IMR-90 (cell line): ENCODE measurements at regions not wholly inside any gene's neighbourhood (a gene's known extent, or its start where the extent isn't known, plus 50 kb on each side); places are given as distances from the start of the nearest gene placed in this dataset.
A peak's percentile ranks its signal among the peaks of the same experiment; 100 is the strongest.

Experiments used
- ATAC-seq: fragments of 200-7000 bp; cut with Tn5 transposase; 2 replicates; pipeline ENCODE4 v1.9.1; 2020; ENCODE audit warnings: low read depth, mild to moderate bottlenecking, moderate library complexity
- BruUV-seq: library from RNA; stranded (reverse); fragments of 400-500 nt; replicated peaks from 2 replicates; lab custom pipeline; 2021; lab: Mats Ljungman, UMichigan
- CTCF ChIA-PET: fragments of 300-600 bp; formaldehyde crosslinking; extraction: SDS; loops from one replicate; lab custom pipeline; 2021; ENCODE audit warnings: antibody characterized with exemption; lab: Yijun Ruan, JAX
- POLR2A ChIA-PET: fragments of 300-600 bp; sonication (Branson Sonifier 250); formaldehyde crosslinking; loops from one replicate; lab custom pipeline; 2022; ENCODE audit warnings: antibody characterized with exemption; ENCODE audit not compliant: unreplicated experiment; lab: Charles Lee
- DNase-seq: peaks from one replicate; pipeline ENCODE4 v3.0.0; 2013
- H2AFZ ChIP-seq: replicated peaks from 2 replicates; pipeline ENCODE3; 2013; ENCODE audit warnings: low read length, mild to moderate bottlenecking; ENCODE audit not compliant: poor library complexity
- H2AK5ac ChIP-seq: 2 replicates; pipeline ENCODE4 v1.6.1; 2013; ENCODE audit warnings: low read depth, low read length, inconsistent platforms
- H2AK9ac ChIP-seq: replicated peaks from 2 replicates; pipeline ENCODE3; 2013; ENCODE audit warnings: mild to moderate bottlenecking, low read depth, low read length, moderate library complexity; ENCODE audit not compliant: poor library complexity
- H2BK120ac ChIP-seq: 2 replicates; pipeline ENCODE4 v1.6.1; 2013; ENCODE audit warnings: low read depth, low read length, inconsistent platforms
- H2BK15ac ChIP-seq: 3 replicates; pipeline ENCODE4 v1.6.1; 2013; ENCODE audit warnings: low read depth, low read length, inconsistent platforms
- H2BK20ac ChIP-seq: 2 replicates; pipeline ENCODE4 v1.6.1; 2013; ENCODE audit warnings: low read depth, mild to moderate bottlenecking, inconsistent platforms, low read length, moderate library complexity
- H2BK5ac ChIP-seq: 2 replicates; pipeline ENCODE4 v1.6.1; 2013; ENCODE audit warnings: mild to moderate bottlenecking, low read depth, low read length, inconsistent platforms; ENCODE audit not compliant: poor library complexity, severe bottlenecking
- H3K14ac ChIP-seq: replicated peaks from 2 replicates; pipeline ENCODE4 v1.6.1; 2013; ENCODE audit warnings: low read depth, low read length, inconsistent platforms
- H3K18ac ChIP-seq: 2 replicates; pipeline ENCODE4 v1.6.1; 2013; ENCODE audit warnings: low read depth, low read length, control low read depth
- H3K23ac ChIP-seq: 2 replicates; pipeline ENCODE4 v1.6.1; 2013; ENCODE audit warnings: low read depth, low read length, inconsistent platforms
- H3K27ac ChIP-seq: 2 replicates; pipeline ENCODE4 v1.5.1; 2013; ENCODE audit warnings: mild to moderate bottlenecking, control low read depth, low read length; ENCODE audit not compliant: insufficient read depth
- H3K27me3 ChIP-seq: 2 replicates; pipeline ENCODE4 v1.6.1; 2013; ENCODE audit warnings: low read length; ENCODE audit not compliant: control insufficient read depth, insufficient read depth
- H3K36me3 ChIP-seq: 2 replicates; pipeline ENCODE4 v1.6.1; 2013; ENCODE audit warnings: low read length, mixed read lengths; ENCODE audit not compliant: control insufficient read depth, insufficient read depth
- H3K4ac ChIP-seq: 2 replicates; pipeline ENCODE4 v1.6.1; 2013; ENCODE audit warnings: low read depth, low read length, inconsistent platforms
- H3K4me1 ChIP-seq: 2 replicates; pipeline ENCODE4 v1.6.1; 2013; ENCODE audit warnings: low read length, mixed read lengths; ENCODE audit not compliant: control insufficient read depth, insufficient read depth
- H3K4me2 ChIP-seq: 2 replicates; pipeline ENCODE4 v1.6.1; 2013; ENCODE audit warnings: low read depth, mild to moderate bottlenecking, control low read depth, low read length, moderate library complexity
- H3K4me3 ChIP-seq: 2 replicates; pipeline ENCODE4 v1.5.1; 2013; ENCODE audit warnings: low read depth, mild to moderate bottlenecking, control low read depth, low read length, moderate library complexity; ENCODE audit not compliant: insufficient read depth
- H3K56ac ChIP-seq: 2 replicates; pipeline ENCODE4 v1.6.1; 2013; ENCODE audit warnings: low read length, inconsistent platforms; ENCODE audit not compliant: insufficient read depth; ENCODE audit errors: extremely low read depth
- H3K79me1 ChIP-seq, 2 experiments: 2 replicates each; pipeline ENCODE4 v1.6.1; 2013; ENCODE audit warnings: low read length in 2 of 2, inconsistent platforms in 1 of 2, low read depth in 1 of 2
- H3K9ac ChIP-seq: 2 replicates; pipeline ENCODE4 v1.6.1; 2013; ENCODE audit warnings: low read depth, low read length, control low read depth
- H3K9me1 ChIP-seq: 2 replicates; pipeline ENCODE4 v1.6.1; 2013; ENCODE audit warnings: low read length, inconsistent platforms; ENCODE audit not compliant: insufficient read depth
- H3K9me3 ChIP-seq: 2 replicates; pipeline ENCODE4 v1.6.1; 2013; ENCODE audit warnings: low read length; ENCODE audit not compliant: control insufficient read depth, insufficient read depth
- H4K20me1 ChIP-seq: 2 replicates; pipeline ENCODE4 v1.6.1; 2013; ENCODE audit warnings: low read length, inconsistent platforms; ENCODE audit not compliant: insufficient read depth
- H4K5ac ChIP-seq: 2 replicates; pipeline ENCODE4 v1.6.1; 2013; ENCODE audit warnings: mild to moderate bottlenecking, low read depth, low read length, control low read depth
- H4K8ac ChIP-seq, 2 experiments: 2 replicates each; pipeline ENCODE4 v1.6.1; 2013; ENCODE audit warnings: low read depth in 2 of 2, low read length in 2 of 2, control low read depth in 1 of 2, inconsistent platforms in 1 of 2
- H4K91ac ChIP-seq: 2 replicates; pipeline ENCODE4 v1.6.1; 2013; ENCODE audit warnings: low read depth, low read length, inconsistent platforms; ENCODE audit not compliant: insufficient read depth
- CEBPB ChIP-seq: IDR thresholded peaks from 2 replicates; pipeline ENCODE4 v1.6.1; 2012; ENCODE audit warnings: low read depth, low read length, improper control_type of control experiment
- NFE2L2 ChIP-seq: fragments of 150-350 bp; IDR thresholded peaks from 2 replicates; pipeline ENCODE4 v1.6.1; 2016; ENCODE audit warnings: low read depth, mild to moderate bottlenecking, low read length
- RAD21 ChIP-seq: IDR thresholded peaks from 2 replicates; pipeline ENCODE4 v1.6.1; 2012; ENCODE audit warnings: low read length, improper control_type of control experiment
- SMC3 ChIP-seq: fragments of 150-350 bp; IDR thresholded peaks from 2 replicates; pipeline ENCODE4 v1.6.1; 2016; ENCODE audit warnings: low read depth, mild to moderate bottlenecking, antibody characterized with exemption, low read length, moderate library complexity
- WGBS, 2 experiments: methylation state at CpG; one replicate each; pipeline versions ENCODE4 v1.1.5 to v1.1.7; 2013; ENCODE audit warnings: missing lambda C conversion rate in 2 of 2; ENCODE audit not compliant: insufficient read length in 1 of 2; ENCODE audit errors: extremely low coverage in 2 of 2; 5-methylcytosine and 5-hydroxymethylcytosine counted together
- dilution Hi-C: fragments of 300-500 bp; cut with HindIII; formaldehyde crosslinking; loops from one replicate; pipeline ENCODE4 v1.14.3; 2018; ENCODE audit warnings: low sequenced_read_pairs; ENCODE audit not compliant: unreplicated experiment
- in situ Hi-C: fragments of 300-500 bp; cut with MboI; formaldehyde crosslinking; loops from 3 replicates; pipeline ENCODE4 v1.14.3; 2019; ENCODE audit warnings: low sequenced_read_pairs, inconsistent platforms, mixed read lengths
- intact Hi-C: fragments of 100-400 bp; cut with micrococcal nuclease; formaldehyde crosslinking; loops from 2 replicates; pipeline ENCODE4 v1.10.0; 2022
- TF ChIP-seq, protein P1 (sequence below): conservative IDR thresholded peaks from 2 replicates; pipeline ENCODE4 v1.5.1; 2012; ENCODE audit warnings: mild to moderate bottlenecking, low read depth, low read length, improper control_type of control experiment
- TF ChIP-seq, protein P2 (sequence below): fragments of 150-350 bp; IDR thresholded peaks from 2 replicates; pipeline ENCODE4 v1.6.1; 2016; ENCODE audit warnings: low read depth, mild to moderate bottlenecking, low read length, moderate library complexity, borderline replicate concordance

DNA sequence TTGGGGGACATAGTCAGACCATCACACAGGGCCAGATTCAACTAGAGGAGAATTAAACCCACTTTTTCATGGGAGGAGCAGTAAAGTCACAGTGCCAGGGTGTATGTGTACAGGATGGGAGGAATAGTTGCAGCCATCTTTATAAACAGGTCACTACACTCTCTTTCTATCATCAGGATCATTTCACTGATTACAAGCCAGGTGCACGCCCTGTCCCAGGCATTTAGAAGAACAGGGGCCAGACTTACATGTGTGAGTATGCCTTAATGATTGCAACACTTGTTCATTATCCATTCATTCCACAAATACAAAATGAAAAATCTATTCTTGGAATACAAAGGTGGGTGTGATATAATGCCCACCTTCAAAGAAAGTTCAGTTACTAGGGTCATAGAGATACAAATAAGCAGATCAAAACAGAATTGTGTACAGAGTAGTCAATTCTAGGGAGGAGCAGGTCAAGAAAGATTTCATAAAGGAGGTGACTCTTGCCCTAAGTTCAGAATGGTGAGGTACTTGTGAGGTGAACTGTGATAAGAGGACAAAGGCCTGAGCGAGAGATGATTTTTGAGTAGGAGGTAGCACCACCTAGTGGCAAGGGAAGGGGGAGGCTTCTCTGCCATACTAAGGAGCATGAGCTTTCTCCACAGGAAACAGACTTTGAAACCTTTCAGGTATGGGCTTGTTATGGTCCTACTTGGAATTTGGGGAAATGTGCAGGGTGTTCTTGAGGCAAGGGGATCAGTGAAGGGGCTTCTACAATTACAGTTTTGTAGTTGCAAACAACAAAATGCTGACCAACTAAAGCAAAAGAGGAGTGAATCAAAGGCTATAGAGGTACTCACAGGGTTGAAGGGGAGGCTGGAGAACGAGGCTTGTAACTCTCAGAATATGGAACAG is 156.3 kb downstream of the SUCLG1 start:
- Histone ChIP-seq H3K14ac (no peak overlapping the region), H2AK9ac (no peak overlapping the region), H3K36me3 (no peaks in the 10 kb centered on the region), H3K27ac (no peak overlapping the region), H2AFZ (no peak overlapping the region), H4K91ac (no peak overlapping the region), H4K8ac (no peak overlapping the region), H2AK5ac (no peak overlapping the region), H3K4ac (no peak overlapping the region), H2BK5ac (no peak overlapping the region), H3K18ac (no peak overlapping the region), H3K4me1 (no peaks in the 10 kb centered on the region), H3K27me3 (peaks cover 2% of the 10 kb centered on the region; the same call in 1 of the 2 replicates), H4K5ac (no peak overlapping the region), H3K4me2 (no peak overlapping the region), H2BK120ac (no peak overlapping the region), H3K9me3 (no peaks in the 10 kb centered on the region), H3K9me1 (no peaks in the 10 kb centered on the region), H3K79me1 (no peaks in the 10 kb centered on the region), H3K4me3 (no peak overlapping the region), H3K56ac (no peak overlapping the region), H2BK15ac (no peak overlapping the region), H3K23ac (no peak overlapping the region), H3K9ac (no peak overlapping the region), H2BK20ac (no peak overlapping the region), H4K20me1 (no peaks in the 10 kb centered on the region)
- no CpG with 5 or more reads among the region's 3 CpGs for WGBS, 2 experiments
- DNase-seq (peak; percentile 43), ATAC-seq (peak; percentile 93)
- no TSS peak for BruUV-seq
- ChIA-PET CTCF (interaction anchor here (0.6 to 1.5 kb wide), 6 partner anchors 9 to 36 kb away, joined by 3 to 5 read pairs (median 3); no protein-coding TSS in a partner anchor), POLR2A (no interaction called here)
- intact Hi-C loops = loop anchor here (1.0 kb wide), 1 partner anchor 279 kb away; no protein-coding TSS in a partner anchor
- dilution Hi-C loops = no loop called here
- in situ Hi-C loops = no loop called here
- TF ChIP-seq CEBPB = no peak
- TF ChIP-seq SMC3 = peak; percentile 36; the same call in 1 of the 2 replicates
- peak; percentile 66 for TF ChIP-seq RAD21
- TF ChIP-seq, protein P1, sequence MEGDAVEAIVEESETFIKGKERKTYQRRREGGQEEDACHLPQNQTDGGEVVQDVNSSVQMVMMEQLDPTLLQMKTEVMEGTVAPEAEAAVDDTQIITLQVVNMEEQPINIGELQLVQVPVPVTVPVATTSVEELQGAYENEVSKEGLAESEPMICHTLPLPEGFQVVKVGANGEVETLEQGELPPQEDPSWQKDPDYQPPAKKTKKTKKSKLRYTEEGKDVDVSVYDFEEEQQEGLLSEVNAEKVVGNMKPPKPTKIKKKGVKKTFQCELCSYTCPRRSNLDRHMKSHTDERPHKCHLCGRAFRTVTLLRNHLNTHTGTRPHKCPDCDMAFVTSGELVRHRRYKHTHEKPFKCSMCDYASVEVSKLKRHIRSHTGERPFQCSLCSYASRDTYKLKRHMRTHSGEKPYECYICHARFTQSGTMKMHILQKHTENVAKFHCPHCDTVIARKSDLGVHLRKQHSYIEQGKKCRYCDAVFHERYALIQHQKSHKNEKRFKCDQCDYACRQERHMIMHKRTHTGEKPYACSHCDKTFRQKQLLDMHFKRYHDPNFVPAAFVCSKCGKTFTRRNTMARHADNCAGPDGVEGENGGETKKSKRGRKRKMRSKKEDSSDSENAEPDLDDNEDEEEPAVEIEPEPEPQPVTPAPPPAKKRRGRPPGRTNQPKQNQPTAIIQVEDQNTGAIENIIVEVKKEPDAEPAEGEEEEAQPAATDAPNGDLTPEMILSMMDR = peak; percentile 68
- TF ChIP-seq NFE2L2 = no peak
- TF ChIP-seq, protein P2, sequence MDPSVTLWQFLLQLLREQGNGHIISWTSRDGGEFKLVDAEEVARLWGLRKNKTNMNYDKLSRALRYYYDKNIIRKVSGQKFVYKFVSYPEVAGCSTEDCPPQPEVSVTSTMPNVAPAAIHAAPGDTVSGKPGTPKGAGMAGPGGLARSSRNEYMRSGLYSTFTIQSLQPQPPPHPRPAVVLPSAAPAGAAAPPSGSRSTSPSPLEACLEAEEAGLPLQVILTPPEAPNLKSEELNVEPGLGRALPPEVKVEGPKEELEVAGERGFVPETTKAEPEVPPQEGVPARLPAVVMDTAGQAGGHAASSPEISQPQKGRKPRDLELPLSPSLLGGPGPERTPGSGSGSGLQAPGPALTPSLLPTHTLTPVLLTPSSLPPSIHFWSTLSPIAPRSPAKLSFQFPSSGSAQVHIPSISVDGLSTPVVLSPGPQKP = no peak
